SK-N-SH (cell line): ENCODE measurements at regions not wholly inside any gene's neighbourhood (a gene's known extent, or its start where the extent isn't known, plus 50 kb on each side); places are given as distances from the start of the nearest gene placed in this dataset.
A peak's percentile ranks its signal among the peaks of the same experiment; 100 is the strongest.

Experiments
- CTCF ChIA-PET: fragments of 300-600, 350-600 bp; formaldehyde crosslinking; extraction: SDS; loops from one replicate; lab custom pipeline; 2021; lab: Yijun Ruan, JAX
- POLR2A ChIA-PET: fragments of 350-600 bp; sonication (Branson Sonifier 250); formaldehyde crosslinking; extraction: SDS; loops from one replicate; lab custom pipeline; 2020; ENCODE audit warnings: antibody characterized with exemption, inconsistent platforms; lab: Yijun Ruan, JAX
- DNase-seq: peaks from one replicate; pipeline ENCODE4 v3.0.0; 2012
- H2AFZ ChIP-seq: fragments of 200-600 bp; sonication (generic); 2 replicates; pipeline ENCODE4 v1.8.1; 2016; ENCODE audit warnings: antibody characterized with exemption, mild to moderate bottlenecking, low read depth
- H3F3A ChIP-seq: fragments of 200-600 bp; sonication (generic); replicated peaks from 2 replicates; pipeline ENCODE3; 2016; ENCODE audit warnings: antibody characterized with exemption, mild to moderate bottlenecking; ENCODE audit not compliant: insufficient read depth
- H3K27ac ChIP-seq, 2 experiments: fragments of 200-500 bp in 1 of 2; fragments of 200-600 bp in 1 of 2; sonication (Bioruptor generic) in 1 of 2; sonication (generic), shearing (Covaris generic) in 1 of 2; 2 replicates each; pipeline versions ENCODE4 v1.5.1 to v1.6.1; 2014 to 2016; ENCODE audit warnings: low read depth in 2 of 2, inconsistent platforms in 1 of 2, low read length in 1 of 2, mild to moderate bottlenecking in 1 of 2, mixed read lengths in 1 of 2
- H3K27me3 ChIP-seq: fragments of 200-600 bp; sonication (generic), shearing (Covaris generic); 2 replicates; pipeline ENCODE4 v1.6.1; 2016; ENCODE audit warnings: mixed run types; ENCODE audit not compliant: insufficient read depth
- H3K36me3 ChIP-seq, 2 experiments: fragments of 200-500 bp in 1 of 2; fragments of 200-600 bp in 1 of 2; sonication (Bioruptor generic) in 1 of 2; sonication (generic) in 1 of 2; replicated peaks in 1 of 2; 2 replicates each; pipeline versions ENCODE3 to v1.5.1; 2014 to 2016; ENCODE audit warnings: low read length in 1 of 2, mild to moderate bottlenecking in 1 of 2; ENCODE audit not compliant: insufficient read depth in 2 of 2, control insufficient read depth in 1 of 2
- H3K4me1 ChIP-seq, 2 experiments: fragments of 200-500 bp in 1 of 2; fragments of 200-600 bp in 1 of 2; sonication (Bioruptor generic) in 1 of 2; sonication (generic), shearing (Covaris generic) in 1 of 2; 2 replicates each; pipeline versions ENCODE4 v1.5.1 to v1.6.1; 2014 to 2016; ENCODE audit warnings: low read depth in 1 of 2, low read length in 1 of 2, mixed run types in 1 of 2; ENCODE audit not compliant: insufficient read depth in 2 of 2, control insufficient read depth in 1 of 2
- H3K4me2 ChIP-seq: fragments of 200-600 bp; sonication (generic), shearing (Covaris generic); 2 replicates; pipeline ENCODE4 v1.6.1; 2017; ENCODE audit warnings: mixed run types
- H3K4me3 ChIP-seq, 2 experiments: fragments of 200-500 bp in 1 of 2; fragments of 200-600 bp in 1 of 2; sonication (Bioruptor generic) in 1 of 2; sonication (generic), shearing (Covaris generic) in 1 of 2; 2 replicates each; pipeline versions ENCODE4 v1.5.1 to v1.8.1; 2014 to 2016; ENCODE audit warnings: low read depth in 2 of 2, inconsistent platforms in 1 of 2, low read length in 1 of 2, mild to moderate bottlenecking in 1 of 2, mixed read lengths in 1 of 2, moderate library complexity in 1 of 2
- H3K79me2 ChIP-seq: fragments of 200-600 bp; sonication (generic); 2 replicates; pipeline ENCODE4 v1.8.1; 2017; ENCODE audit warnings: mild to moderate bottlenecking; ENCODE audit not compliant: insufficient read depth
- H3K9ac ChIP-seq: fragments of 200-600 bp; sonication (generic); 2 replicates; pipeline ENCODE4 v1.6.1; 2017; ENCODE audit warnings: mixed run types
- H3K9me2 ChIP-seq: fragments of 200-600 bp; sonication (generic); 2 replicates; pipeline ENCODE4 v1.6.1; 2017; ENCODE audit warnings: mixed run types
- H3K9me3 ChIP-seq: fragments of 200-600 bp; sonication (generic); 2 replicates; pipeline ENCODE4 v1.6.1; 2017; ENCODE audit warnings: mixed run types, mild to moderate bottlenecking, moderate library complexity
- H4K20me1 ChIP-seq: fragments of 200-600 bp; sonication (generic); 2 replicates; pipeline ENCODE4 v1.6.1; 2017; ENCODE audit warnings: mild to moderate bottlenecking, mixed run types; ENCODE audit not compliant: insufficient read depth
- ELF1 ChIP-seq: IDR thresholded peaks from 2 replicates; pipeline ENCODE4 v1.4.0; 2012
- EP300 ChIP-seq, 2 experiments: IDR thresholded peaks; 2 replicates each; pipeline versions ENCODE4 v1.4.0 to v1.6.1; 2012; ENCODE audit warnings: borderline replicate concordance in 1 of 2, low read depth in 1 of 2, low read length in 1 of 2
- GABPA ChIP-seq: IDR thresholded peaks from 2 replicates; pipeline ENCODE4 v1.4.0; 2012; ENCODE audit warnings: low read depth, mild to moderate bottlenecking
- GATA2 ChIP-seq: sonication (generic); formaldehyde crosslinking; IDR thresholded peaks from 2 replicates; pipeline ENCODE4 v1.5.0; 2020; ENCODE audit warnings: mild to moderate bottlenecking, missing genetic modification reagents
- MXI1 ChIP-seq: IDR thresholded peaks from 2 replicates; pipeline ENCODE4 v1.6.1; 2012; ENCODE audit warnings: mild to moderate bottlenecking, low read depth, low read length, improper control_type of control experiment
- NFIC ChIP-seq: IDR thresholded peaks from 2 replicates; pipeline ENCODE4 v1.4.0; 2012; ENCODE audit warnings: borderline replicate concordance
- NRF1 ChIP-seq: IDR thresholded peaks from 2 replicates; pipeline ENCODE4 v1.6.1; 2012; ENCODE audit warnings: low read depth, mild to moderate bottlenecking, low read length
- RAD21 ChIP-seq: IDR thresholded peaks from 2 replicates; pipeline ENCODE4 v1.6.1; 2012; ENCODE audit warnings: mild to moderate bottlenecking, low read length
- REST ChIP-seq: IDR thresholded peaks from 2 replicates; pipeline ENCODE4 v1.6.1; 2012; ENCODE audit warnings: mild to moderate bottlenecking, low read depth, low read length, moderate library complexity
- RXRA ChIP-seq: IDR thresholded peaks from 2 replicates; pipeline ENCODE4 v1.4.0; 2012; ENCODE audit warnings: low read depth, mild to moderate bottlenecking, borderline replicate concordance
- TAF1 ChIP-seq: IDR thresholded peaks from 2 replicates; pipeline ENCODE4 v1.6.1; 2012; ENCODE audit warnings: low read depth, mild to moderate bottlenecking, low read length, moderate library complexity, borderline replicate concordance
- TCF12 ChIP-seq: IDR thresholded peaks from 2 replicates; pipeline ENCODE4 v1.4.0; 2012
- TEAD4 ChIP-seq: IDR thresholded peaks from 2 replicates; pipeline ENCODE4 v1.4.0; 2012; ENCODE audit warnings: mild to moderate bottlenecking, borderline replicate concordance; ENCODE audit not compliant: insufficient read depth
- USF1 ChIP-seq: IDR thresholded peaks from 2 replicates; pipeline ENCODE4 v1.4.0; 2012; ENCODE audit warnings: low read depth, borderline replicate concordance
- USF2 ChIP-seq: fragments of 150-350 bp; IDR thresholded peaks from 2 replicates; pipeline ENCODE4 v1.6.1; 2017; ENCODE audit warnings: antibody characterized with exemption, low read length, low read depth, borderline replicate concordance
- YY1 ChIP-seq: IDR thresholded peaks from 2 replicates; pipeline ENCODE4 v1.4.0; 2012; ENCODE audit warnings: low read depth, mild to moderate bottlenecking
- WGBS: methylation state at CpG from one replicate; pipeline ENCODE4 v1.1.6; 2017; ENCODE audit warnings: low lambda C conversion rate; 5-methylcytosine and 5-hydroxymethylcytosine counted together
- TF ChIP-seq, protein P1 (sequence below): IDR thresholded peaks from 2 replicates; pipeline ENCODE4; 2012
- TF ChIP-seq, protein P2 (sequence below): IDR thresholded peaks from 2 replicates; pipeline ENCODE4 v1.4.0; 2012; ENCODE audit warnings: low read depth

GRCh38 chr17:71986886-71987285 lies 133.9 kb upstream of the SOX9 start (continued):
- TF ChIP-seq YY1: no peak
- no peak for TF ChIP-seq GATA2 (CRISPR knock-in tag)
- TF ChIP-seq RAD21: no peak

DNA sequence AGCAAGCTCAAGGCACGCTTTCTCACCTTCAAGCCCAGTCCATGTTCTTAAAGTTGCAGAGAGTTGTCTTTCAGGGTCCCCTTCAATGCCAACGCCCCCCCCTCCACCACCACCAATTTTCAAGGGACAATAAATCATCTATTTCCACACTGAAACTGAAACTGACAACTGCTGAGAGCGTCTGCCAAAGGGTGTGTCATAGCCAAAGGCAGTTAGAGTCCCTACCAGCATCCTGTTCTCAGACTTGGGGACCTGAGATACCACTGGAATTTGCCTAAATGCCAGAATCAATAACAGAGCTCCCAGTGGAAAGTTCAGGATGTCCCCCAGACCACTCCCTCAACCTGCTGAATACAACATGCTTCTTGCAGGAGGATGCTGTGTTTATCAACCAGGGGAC lies 133.2 kb upstream of the SOX9 start:
- WGBS: 44% methylated on average over 3 of the region's 3 CpGs
- no peak for TF ChIP-seq EP300 (IDR thresholded peaks at IDR 0.05; ENCODE audit: borderline replicate concordance in 1 of 2, low read depth in 1 of 2, low read length in 1 of 2)
- TF ChIP-seq, protein P1, sequence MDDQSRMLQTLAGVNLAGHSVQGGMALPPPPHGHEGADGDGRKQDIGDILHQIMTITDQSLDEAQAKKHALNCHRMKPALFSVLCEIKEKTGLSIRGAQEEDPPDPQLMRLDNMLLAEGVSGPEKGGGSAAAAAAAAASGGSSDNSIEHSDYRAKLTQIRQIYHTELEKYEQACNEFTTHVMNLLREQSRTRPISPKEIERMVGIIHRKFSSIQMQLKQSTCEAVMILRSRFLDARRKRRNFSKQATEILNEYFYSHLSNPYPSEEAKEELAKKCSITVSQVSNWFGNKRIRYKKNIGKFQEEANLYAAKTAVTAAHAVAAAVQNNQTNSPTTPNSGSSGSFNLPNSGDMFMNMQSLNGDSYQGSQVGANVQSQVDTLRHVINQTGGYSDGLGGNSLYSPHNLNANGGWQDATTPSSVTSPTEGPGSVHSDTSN: peak; percentile 49
- TF ChIP-seq, all 33 proteins: peak for 1
- Histone ChIP-seq H3K79me2 (no peaks in the 10 kb centered on the region), H3K27me3 (no peaks in the 10 kb centered on the region), H3K36me3 (no peaks in the 10 kb centered on the region), H3K9ac (no peak overlapping the region), H2AFZ (no peak overlapping the region), H3K9me3 (no peaks in the 10 kb centered on the region), H3K9me2 (no peaks in the 10 kb centered on the region), H3K27ac (no peak overlapping the region), H3K4me2 (no peak overlapping the region), H4K20me1 (no peaks in the 10 kb centered on the region), H3K4me3 (no peak overlapping the region), H3K4me1 (peaks cover 0 to 4% of the 10 kb centered on the region in 2 experiments; a peak in 1 of 4 replicates), H3F3A (no peaks in the 10 kb centered on the region)
- CTCF ChIA-PET: no interaction called here
- POLR2A ChIA-PET: no interaction called here
- DNase-seq: no peak

DNA sequence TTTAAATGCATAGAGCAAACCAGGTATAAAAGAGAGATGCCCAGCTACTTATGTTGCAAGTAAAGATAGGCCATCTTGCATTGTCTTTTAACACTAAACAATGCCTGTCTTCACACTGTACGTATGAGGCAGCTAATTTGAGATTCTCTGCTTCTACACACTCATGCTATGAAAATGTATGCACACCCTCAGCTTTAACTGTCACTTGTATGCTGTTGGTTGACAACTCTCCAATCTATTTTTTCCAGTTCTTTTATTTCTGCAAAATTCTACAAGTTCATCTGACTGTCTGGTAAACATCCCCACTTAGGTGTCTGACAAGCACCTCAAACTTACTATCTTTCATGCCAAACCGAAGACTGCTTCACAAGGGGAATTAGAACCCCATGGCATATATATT lies 131.7 kb upstream of the SOX9 start:
- DNase-seq: no peak
- Histone ChIP-seq H3K9me2 (no peaks in the 10 kb centered on the region), H3K4me3 (no peak overlapping the region), H3K9ac (no peak overlapping the region), H3F3A (no peaks in the 10 kb centered on the region), H3K79me2 (no peaks in the 10 kb centered on the region), H3K9me3 (no peaks in the 10 kb centered on the region), H2AFZ (no peak overlapping the region)
- 67% methylated on average over 2 of the region's 2 CpGs for WGBS
- POLR2A ChIA-PET: no interaction called here
- TF ChIP-seq REST: no peak
- TF ChIP-seq TAF1: no peak
- TF ChIP-seq EP300 (IDR thresholded peaks at IDR 0.05; ENCODE audit: borderline replicate concordance in 1 of 2, low read depth in 1 of 2, low read length in 1 of 2): no peak
- TF ChIP-seq, protein P2, sequence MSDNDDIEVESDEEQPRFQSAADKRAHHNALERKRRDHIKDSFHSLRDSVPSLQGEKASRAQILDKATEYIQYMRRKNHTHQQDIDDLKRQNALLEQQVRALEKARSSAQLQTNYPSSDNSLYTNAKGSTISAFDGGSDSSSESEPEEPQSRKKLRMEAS: no peak
- TF ChIP-seq RXRA: no peak
- no peak for TF ChIP-seq NFIC
- TF ChIP-seq GABPA: no peak
- no peak for TF ChIP-seq ELF1
- TF ChIP-seq TEAD4: no peak
- no peak for TF ChIP-seq USF1
- TF ChIP-seq USF2: no peak
- no peak for TF ChIP-seq TCF12
- no peak for TF ChIP-seq RAD21
- TF ChIP-seq NRF1: no peak
- no peak for TF ChIP-seq MXI1
- TF ChIP-seq, all 33 proteins: peak for 0
- peaks cover 0 to 4% of the 10 kb centered on the region in 2 experiments; a peak in 1 of 4 replicates for H3K4me1 ChIP-seq
- CTCF ChIA-PET: interaction anchor here (1.1 to 1.4 kb wide), 2 partner anchors 11 to 36 kb away, joined by 3 to 5 read pairs; no protein-coding TSS in a partner anchor
- H4K20me1 ChIP-seq: no peaks in the 10 kb centered on the region
- no peaks in the 10 kb centered on the region for H3K36me3 ChIP-seq
- H3K4me2 ChIP-seq: no peak overlapping the region
- no peaks in the 10 kb centered on the region for H3K27me3 ChIP-seq
- H3K27ac ChIP-seq: no peak overlapping the region
